ENCODE measurements at regions not wholly inside any gene's neighbourhood (a gene's known extent, or its start where the extent isn't known, plus 50 kb on each side); places are given as distances from the start of the nearest gene placed in this dataset.

DNA sequence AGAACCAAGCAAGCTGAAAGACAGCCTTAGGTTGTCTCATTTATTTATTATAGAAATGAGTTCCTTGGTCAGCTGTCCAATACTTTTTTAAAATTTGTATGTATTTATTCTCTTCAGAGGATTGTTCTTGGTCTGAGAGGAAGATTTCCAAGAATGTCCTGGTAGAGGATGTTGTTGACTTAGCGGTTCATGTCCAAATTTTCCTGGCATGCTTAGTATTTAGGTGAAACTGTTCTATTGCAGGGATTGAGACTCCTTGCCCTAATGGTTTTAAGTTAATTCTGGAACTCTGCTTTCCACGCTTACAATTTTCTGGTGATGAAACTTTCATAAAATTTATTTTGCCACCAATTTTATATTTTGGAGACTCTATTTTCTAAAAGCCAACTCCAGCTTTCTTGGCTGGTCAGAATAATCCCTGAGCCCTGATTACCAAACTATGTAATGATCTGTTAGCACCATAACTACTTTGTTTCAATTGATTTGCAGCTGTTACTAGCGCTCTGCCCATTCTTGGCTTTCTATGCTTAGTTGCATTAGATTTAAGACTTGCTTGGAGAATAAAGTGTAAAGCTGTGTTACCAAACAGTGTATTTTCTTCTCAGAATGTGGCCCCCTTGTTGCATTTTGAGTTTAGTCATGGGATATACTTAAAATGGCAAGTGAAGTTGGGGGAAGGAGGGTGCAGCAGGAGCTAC, 1868.8 kb upstream of the CELF4 start:
- TF ChIP-seq CTCF (IDR thresholded peaks at IDR 0.05): no peak
- TF ChIP-seq POLR2A (IDR thresholded peaks at IDR 0.05): no peak
- no peak for TF ChIP-seq EP300 (IDR thresholded peaks at IDR 0.05)

All from ovary (tissue), 3 donors.